CD4-positive, alpha-beta T cell (primary cell): ENCODE measurements at regions not wholly inside any gene's neighbourhood (a gene's known extent, or its start where the extent isn't known, plus 50 kb on each side); places are given as distances from the start of the nearest gene placed in this dataset.

ENCODE experiments used
- ATAC-seq: fragments of 200-7000 bp; cut with Tn5 transposase; one replicate; pipeline ENCODE4 v1.10.0; 2022; ENCODE audit warnings: mild to moderate bottlenecking; ENCODE audit not compliant: poor library complexity
- CTCF ChIA-PET: fragments of 350-600 bp; sonication (Branson Sonifier 250); formaldehyde crosslinking; loops from one replicate; lab custom pipeline; 2021; ENCODE audit warnings: antibody characterized with exemption, inconsistent platforms; lab: Charles Lee
- POLR2A ChIA-PET: fragments of 350-600 bp; sonication (Branson Sonifier 250); formaldehyde crosslinking; loops from one replicate; lab custom pipeline; 2021; ENCODE audit warnings: antibody characterized with exemption, inconsistent platforms; lab: Charles Lee
- DNase-seq, 14 experiments: peaks; one replicate each; pipeline ENCODE4 v3.0.0-alpha.2; 2013 to 2020; ENCODE audit warnings: mixed read lengths in 2 of 14
- H3K27ac ChIP-seq, 2 donors: one replicate each; pipeline versions ENCODE4 v1.5.1 to v1.7.0; 2013; ENCODE audit warnings: low read length in 2 of 2, low read depth in 1 of 2, mild to moderate bottlenecking in 1 of 2
- H3K27me3 ChIP-seq, 2 experiments: 1 replicate in 1 of 2; 2 replicates in 1 of 2; pipeline versions ENCODE4 v1.6.1 to v1.7.0; 2013; ENCODE audit warnings: low read length in 2 of 2, control low read depth in 1 of 2, mild to moderate bottlenecking in 1 of 2, moderate library complexity in 1 of 2; ENCODE audit not compliant: insufficient read depth in 2 of 2, control insufficient read depth in 1 of 2
- H3K36me3 ChIP-seq: one replicate; pipeline ENCODE4 v1.6.1; 2013; ENCODE audit warnings: low read length, control low read depth; ENCODE audit not compliant: insufficient read depth
- H3K4me1 ChIP-seq: one replicate; pipeline ENCODE4 v1.6.1; 2013; ENCODE audit warnings: low read length, control low read depth; ENCODE audit not compliant: insufficient read depth
- H3K4me3 ChIP-seq: one replicate; pipeline ENCODE4 v1.5.1; 2013; ENCODE audit warnings: mild to moderate bottlenecking, low read length, moderate library complexity
- H3K9me3 ChIP-seq, 2 experiments: 1 replicate in 1 of 2; 2 replicates in 1 of 2; pipeline versions ENCODE4 v1.6.1 to v1.7.0; 2013; ENCODE audit warnings: low read length in 2 of 2, mild to moderate bottlenecking in 2 of 2, control low read depth in 1 of 2, moderate library complexity in 1 of 2; ENCODE audit not compliant: control insufficient read depth in 1 of 2, insufficient read depth in 1 of 2
- H3K27ac Mint-ChIP-seq: one replicate; pipeline ENCODE4 v1.8.0; 2020; ENCODE audit warnings: mixed read lengths
- H3K27me3 Mint-ChIP-seq: one replicate; pipeline ENCODE4 v1.8.0; 2021; ENCODE audit warnings: mixed read lengths
- H3K36me3 Mint-ChIP-seq: one replicate; pipeline ENCODE4 v1.8.0; 2021; ENCODE audit warnings: low read depth, mixed read lengths
- H3K4me1 Mint-ChIP-seq: one replicate; pipeline ENCODE4 v1.8.0; 2021; ENCODE audit warnings: low read depth, mixed read lengths
- H3K4me3 Mint-ChIP-seq: one replicate; pipeline ENCODE4 v1.8.0; 2020; ENCODE audit warnings: mild to moderate bottlenecking, mixed read lengths
- H3K9me3 Mint-ChIP-seq: one replicate; pipeline ENCODE4 v1.8.0; 2020; ENCODE audit warnings: mixed read lengths
- CTCF ChIP-seq: fragments of 200-600 bp; IDR thresholded peaks from one replicate; pipeline ENCODE4 v1.8.0; 2022; ENCODE audit warnings: antibody characterized with exemption, mild to moderate bottlenecking
- intact Hi-C, 2 experiments: fragments of 100-400 bp; cut with DNase I in 1 of 2; cut with micrococcal nuclease in 1 of 2; formaldehyde crosslinking; loops; one replicate each; pipeline versions ENCODE4 v1.15.1 to v1.9.0; 2023 to 2025; cut with DNase I, micrococcal nuclease

- Histone ChIP-seq H3K27ac (no peak overlapping the region), H3K27me3 (no peaks in the 10 kb centered on the region), H3K36me3 (no peaks in the 10 kb centered on the region), H3K4me3 (no peak overlapping the region), H3K4me1 (no peaks in the 10 kb centered on the region), H3K9me3 (no peaks in the 10 kb centered on the region)
- Mint-ChIP-seq H3K9me3 (no peaks in the 10 kb centered on the region), H3K4me1 (peaks cover 6% of the 10 kb centered on the region), H3K36me3 (no peaks in the 10 kb centered on the region), H3K4me3 (no peak overlapping the region), H3K27me3 (no peaks in the 10 kb centered on the region), H3K27ac (no peak overlapping the region)
- ChIA-PET CTCF (no interaction called here), POLR2A (no interaction called here)
- DNase-seq (no peak), ATAC-seq (no peak)
- intact Hi-C loops: no loop called here
- TF ChIP-seq CTCF: no peak
These were observed 232.5 kb upstream of the FOXN3 start for GRCh38 chr14:89649451-89650075.

GRCh38 chr14:89648924-89649323 is 231.9 kb upstream of the FOXN3 start:
- Mint-ChIP-seq H3K4me3 (no peak overlapping the region), H3K27me3 (no peaks in the 10 kb centered on the region), H3K4me1 (peaks cover 9% of the 10 kb centered on the region), H3K27ac (no peak overlapping the region), H3K9me3 (no peaks in the 10 kb centered on the region), H3K36me3 (no peaks in the 10 kb centered on the region)
- Histone ChIP-seq H3K4me1 (no peaks in the 10 kb centered on the region), H3K36me3 (no peaks in the 10 kb centered on the region), H3K27ac (no peak overlapping the region), H3K9me3 (no peaks in the 10 kb centered on the region), H3K4me3 (no peak overlapping the region), H3K27me3 (no peaks in the 10 kb centered on the region)
- intact Hi-C loops: no loop called here
- TF ChIP-seq CTCF: no peak
- ChIA-PET POLR2A (no interaction called here), CTCF (no interaction called here)
- ATAC-seq: no peak
- DNase-seq: no peak

GRCh38 chr14:89648510-89648909 is 231.5 kb upstream of the FOXN3 start:
- no peaks in the 10 kb centered on the region for H3K9me3 ChIP-seq
- no peaks in the 10 kb centered on the region for H3K36me3 Mint-ChIP-seq
- no peak overlapping the region for H3K27ac ChIP-seq
- POLR2A ChIA-PET: no interaction called here
- no peak for TF ChIP-seq CTCF
- no peak overlapping the region for H3K4me3 Mint-ChIP-seq
- no peaks in the 10 kb centered on the region for H3K36me3 ChIP-seq
- intact Hi-C loops: no loop called here
- H3K27me3 Mint-ChIP-seq: no peaks in the 10 kb centered on the region
- CTCF ChIA-PET: no interaction called here
- ATAC-seq (no peak), DNase-seq (no peak)
- no peaks in the 10 kb centered on the region for H3K9me3 Mint-ChIP-seq
- no peaks in the 10 kb centered on the region for H3K27me3 ChIP-seq
- H3K4me3 ChIP-seq: no peak overlapping the region
- H3K27ac Mint-ChIP-seq: no peak overlapping the region
- H3K4me1 ChIP-seq: no peaks in the 10 kb centered on the region
- peaks cover 9% of the 10 kb centered on the region for H3K4me1 Mint-ChIP-seq
